Stomach (tissue), 4 donors: ENCODE measurements at regions not wholly inside any gene's neighbourhood (a gene's known extent, or its start where the extent isn't known, plus 50 kb on each side); places are given as distances from the start of the nearest gene placed in this dataset.

Source experiments
- CTCF ChIP-seq, 7 experiments: fragments of 450-650 bp in 4 of 7; fragments of 200-600 bp in 3 of 7; sonication (generic) in 3 of 7; IDR thresholded peaks; one replicate each; pipeline ENCODE4 v1.5.1; 2016 to 2019; ENCODE audit warnings: antibody characterized with exemption in 7 of 7, control low read depth in 2 of 7, mild to moderate bottlenecking in 1 of 7
- EP300 ChIP-seq: sonication (generic); formaldehyde crosslinking; IDR thresholded peaks from one replicate; pipeline ENCODE4 v1.6.1; 2017; ENCODE audit warnings: antibody characterized with exemption
- POLR2A ChIP-seq, 4 donors: fragments of 450-650 bp; IDR thresholded peaks; one replicate each; pipeline ENCODE4 v1.6.1; 2016; ENCODE audit warnings: antibody characterized with exemption in 4 of 4, control low read depth in 2 of 4, mild to moderate bottlenecking in 1 of 4, moderate library complexity in 1 of 4
- POLR2AphosphoS5 ChIP-seq, 3 donors: sonication (generic); formaldehyde crosslinking; IDR thresholded peaks; one replicate each; pipeline ENCODE4 v1.6.1; 2016; ENCODE audit warnings: antibody characterized with exemption in 3 of 3

- TF ChIP-seq CTCF (IDR thresholded peaks at IDR 0.05) = no peak
- TF ChIP-seq POLR2A (IDR thresholded peaks at IDR 0.05) = no peak
- no peak for TF ChIP-seq POLR2AphosphoS5 (IDR thresholded peaks at IDR 0.05)
- TF ChIP-seq EP300 = no peak
Observed at GRCh38 chr15:45829336-45830153, 194.7 kb downstream of the SQOR start.
